SU-DHL-6 (cell line): ENCODE measurements at regions not wholly inside any gene's neighbourhood (a gene's known extent, or its start where the extent isn't known, plus 50 kb on each side); places are given as distances from the start of the nearest gene placed in this dataset.

ENCODE experiments used
- H2AFZ ChIP-seq: fragments of 200-600 bp; sonication (generic); 2 replicates; pipeline ENCODE4 v1.6.1; 2014; ENCODE audit warnings: low read depth, mild to moderate bottlenecking, moderate library complexity, mixed read lengths, antibody characterized with exemption, low read length; ENCODE audit not compliant: severe bottlenecking
- H3F3A ChIP-seq: fragments of 200-600 bp; shearing (Covaris generic); 2 replicates; pipeline ENCODE4 v1.6.0; 2016; ENCODE audit warnings: antibody characterized with exemption, mild to moderate bottlenecking; ENCODE audit not compliant: insufficient read depth
- H3K27ac ChIP-seq: fragments of 200-600 bp; sonication (generic); 2 replicates; pipeline ENCODE4 v1.5.1; 2016; ENCODE audit warnings: low read depth, mild to moderate bottlenecking, low read length, moderate library complexity, mixed read lengths
- H3K27me3 ChIP-seq: fragments of 200-600 bp; sonication (generic), shearing (Covaris generic); 2 replicates; pipeline ENCODE4 v1.6.0; 2014; ENCODE audit warnings: mild to moderate bottlenecking, low read length
- H3K36me3 ChIP-seq: fragments of 200-600 bp; sonication (generic); 2 replicates; pipeline ENCODE4 v1.6.1; 2014; ENCODE audit warnings: mild to moderate bottlenecking, low read length, mixed read lengths
- H3K4me2 ChIP-seq: fragments of 300-600, 200-600 bp; shearing (Covaris generic), sonication (generic); 2 replicates; pipeline ENCODE4 v1.6.0; 2014; ENCODE audit warnings: low read length, low read depth, mild to moderate bottlenecking; ENCODE audit not compliant: poor library complexity, severe bottlenecking
- H3K4me3 ChIP-seq: fragments of 200-600 bp; sonication (generic); 2 replicates; pipeline ENCODE4 v1.5.1; 2014; ENCODE audit warnings: antibody characterized with exemption, low read length, mild to moderate bottlenecking, mixed read lengths; ENCODE audit not compliant: insufficient read depth, poor library complexity, severe bottlenecking
- H3K79me2 ChIP-seq: fragments of 200-600 bp; sonication (generic); 2 replicates; pipeline ENCODE4 v1.6.1; 2014; ENCODE audit warnings: mild to moderate bottlenecking, low read length, moderate library complexity; ENCODE audit not compliant: insufficient read depth
- H3K9ac ChIP-seq: fragments of 200-600 bp; sonication (generic); 2 replicates; pipeline ENCODE4 v1.7.0; 2014; ENCODE audit warnings: mild to moderate bottlenecking, low read length
- H3K9me2 ChIP-seq: fragments of 200-600 bp; sonication (generic); replicated peaks from 2 replicates; pipeline ENCODE4 v1.6.1; 2014; ENCODE audit warnings: low read length; ENCODE audit not compliant: insufficient read depth
- H3K9me3 ChIP-seq: fragments of 200-600 bp; sonication (generic); 2 replicates; pipeline ENCODE4 v1.6.1; 2014; ENCODE audit warnings: low read length, mixed read lengths; ENCODE audit not compliant: insufficient read depth
- H4K20me1 ChIP-seq: fragments of 200-600 bp; sonication (generic); 2 replicates; pipeline ENCODE4 v1.6.1; 2014; ENCODE audit warnings: low read depth, mild to moderate bottlenecking, antibody characterized with exemption, low read length, moderate library complexity, mixed read lengths
- EZH2phosphoT487 ChIP-seq: fragments of 200-600 bp; sonication (generic), shearing (Covaris generic); conservative IDR thresholded peaks from 2 replicates; pipeline ENCODE4 v1.6.1; 2018; ENCODE audit warnings: mild to moderate bottlenecking, antibody characterized with exemption, low read length, moderate library complexity, mixed read lengths
- TF ChIP-seq, protein P1 (sequence below): fragments of 200-600 bp; sonication (generic); IDR thresholded peaks from one replicate; pipeline ENCODE4 v1.5.1; 2017; ENCODE audit warnings: antibody characterized with exemption, mild to moderate bottlenecking, low read length, moderate library complexity; ENCODE audit not compliant: insufficient read depth, poor library complexity, severe bottlenecking

GRCh38 chr1:184152974-184153373 is 101.4 kb downstream of the TSEN15 start:
- no peak overlapping the region for H3K27ac ChIP-seq
- no peaks in the 10 kb centered on the region for H3K79me2 ChIP-seq
- no peaks in the 10 kb centered on the region for H3K9me3 ChIP-seq
- no peak overlapping the region for H3K9ac ChIP-seq
- TF ChIP-seq, protein P1, sequence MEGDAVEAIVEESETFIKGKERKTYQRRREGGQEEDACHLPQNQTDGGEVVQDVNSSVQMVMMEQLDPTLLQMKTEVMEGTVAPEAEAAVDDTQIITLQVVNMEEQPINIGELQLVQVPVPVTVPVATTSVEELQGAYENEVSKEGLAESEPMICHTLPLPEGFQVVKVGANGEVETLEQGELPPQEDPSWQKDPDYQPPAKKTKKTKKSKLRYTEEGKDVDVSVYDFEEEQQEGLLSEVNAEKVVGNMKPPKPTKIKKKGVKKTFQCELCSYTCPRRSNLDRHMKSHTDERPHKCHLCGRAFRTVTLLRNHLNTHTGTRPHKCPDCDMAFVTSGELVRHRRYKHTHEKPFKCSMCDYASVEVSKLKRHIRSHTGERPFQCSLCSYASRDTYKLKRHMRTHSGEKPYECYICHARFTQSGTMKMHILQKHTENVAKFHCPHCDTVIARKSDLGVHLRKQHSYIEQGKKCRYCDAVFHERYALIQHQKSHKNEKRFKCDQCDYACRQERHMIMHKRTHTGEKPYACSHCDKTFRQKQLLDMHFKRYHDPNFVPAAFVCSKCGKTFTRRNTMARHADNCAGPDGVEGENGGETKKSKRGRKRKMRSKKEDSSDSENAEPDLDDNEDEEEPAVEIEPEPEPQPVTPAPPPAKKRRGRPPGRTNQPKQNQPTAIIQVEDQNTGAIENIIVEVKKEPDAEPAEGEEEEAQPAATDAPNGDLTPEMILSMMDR: no peak
- TF ChIP-seq EZH2phosphoT487: no peak
- H3K9me2 ChIP-seq: no peaks in the 10 kb centered on the region
- no peaks in the 10 kb centered on the region for H3K27me3 ChIP-seq
- no peaks in the 10 kb centered on the region for H3K36me3 ChIP-seq
- no peaks in the 10 kb centered on the region for H3F3A ChIP-seq
- no peak overlapping the region for H3K4me2 ChIP-seq
- no peak overlapping the region for H3K4me3 ChIP-seq
- no peaks in the 10 kb centered on the region for H4K20me1 ChIP-seq
- H2AFZ ChIP-seq: no peak overlapping the region

GRCh38 chr1:184153731-184154130 is 102.2 kb downstream of the TSEN15 start:
- Histone ChIP-seq H2AFZ (no peak overlapping the region), H3K4me3 (no peak overlapping the region), H3K79me2 (no peaks in the 10 kb centered on the region), H3K27ac (no peak overlapping the region), H3K9me3 (no peaks in the 10 kb centered on the region), H3K36me3 (no peaks in the 10 kb centered on the region), H3K4me2 (no peak overlapping the region), H3K27me3 (no peaks in the 10 kb centered on the region), H3F3A (no peaks in the 10 kb centered on the region), H3K9ac (no peak overlapping the region), H3K9me2 (no peaks in the 10 kb centered on the region), H4K20me1 (no peaks in the 10 kb centered on the region)
- TF ChIP-seq, protein P1: no peak
- no peak for TF ChIP-seq EZH2phosphoT487

GRCh38 chr1:184156521-184157393 is 105.2 kb downstream of the TSEN15 start:
- no peaks in the 10 kb centered on the region for H3K9me3 ChIP-seq
- H3K36me3 ChIP-seq: no peaks in the 10 kb centered on the region
- no peaks in the 10 kb centered on the region for H3F3A ChIP-seq
- H2AFZ ChIP-seq: no peak overlapping the region
- H3K4me2 ChIP-seq: no peak overlapping the region
- no peaks in the 10 kb centered on the region for H4K20me1 ChIP-seq
- H3K9ac ChIP-seq: no peak overlapping the region
- H3K9me2 ChIP-seq: no peaks in the 10 kb centered on the region
- TF ChIP-seq, protein P1: no peak
- no peak for TF ChIP-seq EZH2phosphoT487
- H3K27me3 ChIP-seq: no peaks in the 10 kb centered on the region
- H3K27ac ChIP-seq: no peak overlapping the region
- H3K79me2 ChIP-seq: no peaks in the 10 kb centered on the region
- no peak overlapping the region for H3K4me3 ChIP-seq
